SK-N-MC (cell line): ENCODE measurements at regions not wholly inside any gene's neighbourhood (a gene's known extent, or its start where the extent isn't known, plus 50 kb on each side); places are given as distances from the start of the nearest gene placed in this dataset.
"Not testable (repeated sequence)": the region's sequence is repeated elsewhere in the genome, so short reads cannot be mapped to it uniquely, and the experiment has no call there.

Experiments used
- DNase-seq: peaks from one replicate; pipeline ENCODE4 v3.0.0-alpha.2; 2011; ENCODE audit warnings: low read depth, low spot score
- H3K27ac ChIP-seq: fragments of 200-600 bp; sonication (generic); 2 replicates; pipeline ENCODE4 v1.5.1; 2016; ENCODE audit warnings: mixed run types
- H3K36me3 ChIP-seq: fragments of 200-600 bp; sonication (generic); 2 replicates; pipeline ENCODE4 v1.6.1; 2017; ENCODE audit warnings: antibody characterized with exemption, low read length, mixed read lengths; ENCODE audit not compliant: insufficient read depth
- H3K4me3 ChIP-seq: fragments of 200-600 bp; sonication (generic); 2 replicates; pipeline ENCODE4 v1.5.1; 2016
- H3K9ac ChIP-seq: fragments of 200-600 bp; sonication (generic); 2 replicates; pipeline ENCODE4 v1.8.0; 2017; ENCODE audit warnings: mixed run types, mixed read lengths; ENCODE audit not compliant: insufficient read length
- H3K9me3 ChIP-seq: fragments of 200-600 bp; sonication (generic); 2 replicates; pipeline ENCODE4 v1.6.1; 2017; ENCODE audit warnings: low read depth, mild to moderate bottlenecking, antibody characterized with exemption, low read length, moderate library complexity, mixed read lengths
- EZH2 ChIP-seq: fragments of 200-600 bp; sonication (generic); IDR thresholded peaks from one replicate; pipeline ENCODE4 v1.6.1; 2017; ENCODE audit warnings: antibody characterized with exemption
- FOXP2 ChIP-seq: optimal IDR thresholded peaks from 2 replicates; pipeline ENCODE3; 2011; ENCODE audit warnings: mild to moderate bottlenecking, moderate library complexity; ENCODE audit not compliant: insufficient read depth; ENCODE audit errors: extremely low read length, control extremely low read depth
- POLR2AphosphoS5 ChIP-seq: IDR thresholded peaks from 2 replicates; pipeline ENCODE4 v1.6.1; 2012; ENCODE audit warnings: mild to moderate bottlenecking, low read depth, low read length, borderline replicate concordance

- Histone ChIP-seq H3K4me3 (no peak overlapping the region), H3K27ac (no peak overlapping the region), H3K9me3 (no peaks in the 10 kb centered on the region), H3K9ac (no peak overlapping the region), H3K36me3 (no peaks in the 10 kb centered on the region)
- TF ChIP-seq POLR2AphosphoS5 (no peak), EZH2 (no peak), FOXP2 (no peak)
- DNase-seq, result no peak
These were observed 1267.9 kb downstream of the AMY1C start for GRCh38 chr1:105017587-105017986.

GRCh38 chr1:105023719-105024118 lies 1274.0 kb downstream of the AMY1C start:
- H3K36me3 ChIP-seq, result no peaks in the 10 kb centered on the region
- no peaks in the 10 kb centered on the region for H3K9me3 ChIP-seq
- no peak for TF ChIP-seq POLR2AphosphoS5
- TF ChIP-seq FOXP2, result no peak
- no peak for TF ChIP-seq EZH2
- no peak overlapping the region for H3K4me3 ChIP-seq
- no peak overlapping the region for H3K9ac ChIP-seq
- no peak overlapping the region for H3K27ac ChIP-seq
- no peak for DNase-seq

GRCh38 chr1:105027838-105028471 lies 1278.3 kb downstream of the AMY1C start:
- no peak overlapping the region for H3K27ac ChIP-seq
- H3K9me3 ChIP-seq, result no peaks in the 10 kb centered on the region
- no peak overlapping the region for H3K4me3 ChIP-seq
- no peaks in the 10 kb centered on the region for H3K36me3 ChIP-seq
- H3K9ac ChIP-seq, result no peak overlapping the region
- DNase-seq, result no peak
- TF ChIP-seq EZH2 (no peak), POLR2AphosphoS5 (no peak), FOXP2 (no peak)

- Histone ChIP-seq H3K4me3 (no peak overlapping the region), H3K9ac (no peak overlapping the region), H3K36me3 (no peaks in the 10 kb centered on the region), H3K27ac (no peak overlapping the region), H3K9me3 (no peaks in the 10 kb centered on the region)
- no peak for DNase-seq
- TF ChIP-seq FOXP2, result no peak
- TF ChIP-seq POLR2AphosphoS5, result no peak
- no peak for TF ChIP-seq EZH2
These were observed 1322.7 kb downstream of the AMY1C start for GRCh38 chr1:105072446-105072845.

GRCh38 chr1:105072850-105073249 lies 1323.2 kb downstream of the AMY1C start:
- no peaks in the 10 kb centered on the region for H3K36me3 ChIP-seq
- H3K9ac ChIP-seq, result no peak overlapping the region
- no peak for TF ChIP-seq FOXP2
- no peak for TF ChIP-seq POLR2AphosphoS5
- no peak for TF ChIP-seq EZH2
- H3K9me3 ChIP-seq, result no peaks in the 10 kb centered on the region
- no peak for DNase-seq
- H3K4me3 ChIP-seq, result no peak overlapping the region
- H3K27ac ChIP-seq, result no peak overlapping the region

- no peak for TF ChIP-seq FOXP2
- TF ChIP-seq POLR2AphosphoS5, result no peak
- TF ChIP-seq EZH2, result no peak
- Histone ChIP-seq H3K9me3 (no peaks in the 10 kb centered on the region), H3K9ac (no peak overlapping the region), H3K27ac (no peak overlapping the region), H3K36me3 (no peaks in the 10 kb centered on the region), H3K4me3 (no peak overlapping the region)
- DNase-seq, result no peak
These were observed 1324.0 kb downstream of the AMY1C start for GRCh38 chr1:105073660-105074059.

GRCh38 chr1:105083611-105084010 lies 1333.9 kb downstream of the AMY1C start:
- H3K9ac ChIP-seq, result no peak overlapping the region
- no peak for TF ChIP-seq POLR2AphosphoS5
- no peak for TF ChIP-seq EZH2
- TF ChIP-seq FOXP2, result no peak
- no peak overlapping the region for H3K27ac ChIP-seq
- H3K4me3 ChIP-seq, result no peak overlapping the region
- H3K36me3 ChIP-seq, result no peaks in the 10 kb centered on the region
- H3K9me3 ChIP-seq, result no peaks in the 10 kb centered on the region
- no peak for DNase-seq

GRCh38 chr1:105087506-105087905 lies 1337.8 kb downstream of the AMY1C start:
- Histone ChIP-seq H3K9ac (no peak overlapping the region), H3K9me3 (no peaks in the 10 kb centered on the region), H3K36me3 (no peaks in the 10 kb centered on the region), H3K27ac (no peak overlapping the region), H3K4me3 (no peak overlapping the region)
- TF ChIP-seq POLR2AphosphoS5 (no peak), FOXP2 (no peak), EZH2 (no peak)
- DNase-seq, result no peak

GRCh38 chr1:105088166-105088565 lies 1338.5 kb downstream of the AMY1C start:
- no peak overlapping the region for H3K27ac ChIP-seq
- no peaks in the 10 kb centered on the region for H3K36me3 ChIP-seq
- no peaks in the 10 kb centered on the region for H3K9me3 ChIP-seq
- H3K4me3 ChIP-seq, result no peak overlapping the region
- TF ChIP-seq FOXP2 (no peak), POLR2AphosphoS5 (no peak), EZH2 (no peak)
- no peak overlapping the region for H3K9ac ChIP-seq
- DNase-seq, result no peak

GRCh38 chr1:105093893-105094292 lies 1344.2 kb downstream of the AMY1C start:
- DNase-seq, H3K27ac ChIP-seq, H3K9ac ChIP-seq, H3K9me3 ChIP-seq, H3K36me3 ChIP-seq, H3K4me3 ChIP-seq: not testable (repeated sequence)
